ENCODE measurements at regions not wholly inside any gene's neighbourhood (a gene's known extent, or its start where the extent isn't known, plus 50 kb on each side); places are given as distances from the start of the nearest gene placed in this dataset.
A peak's percentile ranks its signal among the peaks of the same experiment; 100 is the strongest.

- Mint-ChIP-seq H3K4me1 (peaks cover 7% of the 10 kb centered on the region), H3K4me3 (no peak overlapping the region), H3K36me3 (ENCODE audit: low read depth) (peaks cover 23% of the 10 kb centered on the region), H3K27me3 (ENCODE audit: low read depth) (no peaks in the 10 kb centered on the region), H3K9me3 (peaks cover 16% of the 10 kb centered on the region), H3K27ac (ENCODE audit: unreplicated experiment) (no peak overlapping the region)
- peak; percentile 69 for TF ChIP-seq CTCF (conservative IDR thresholded peaks at IDR 0.05)
- peak; percentile 46 for DNase-seq (ENCODE audit: low read depth, low spot score)
Measured at GRCh38 chr6:18823782-18824386, 436.7 kb downstream of the RNF144B start.

GRCh38 chr6:18829272-18829870 lies 442.2 kb downstream of the RNF144B start:
- Mint-ChIP-seq H3K27ac (ENCODE audit: unreplicated experiment) (no peak overlapping the region), H3K4me3 (no peak overlapping the region), H3K4me1 (peaks cover 18% of the 10 kb centered on the region), H3K9me3 (peaks cover 15% of the 10 kb centered on the region), H3K36me3 (ENCODE audit: low read depth) (peaks cover 22% of the 10 kb centered on the region), H3K27me3 (ENCODE audit: low read depth) (no peaks in the 10 kb centered on the region)
- DNase-seq (ENCODE audit: low read depth, low spot score) = no peak
- no peak for TF ChIP-seq CTCF (conservative IDR thresholded peaks at IDR 0.05)

GRCh38 chr6:18835976-18836375 lies 448.8 kb downstream of the RNF144B start:
- H3K9me3 Mint-ChIP-seq = peaks cover 10% of the 10 kb centered on the region
- H3K4me3 Mint-ChIP-seq = no peak overlapping the region
- TF ChIP-seq CTCF (conservative IDR thresholded peaks at IDR 0.05) = no peak
- peaks cover 5% of the 10 kb centered on the region for H3K36me3 Mint-ChIP-seq (ENCODE audit: low read depth)
- H3K4me1 Mint-ChIP-seq = no peaks in the 10 kb centered on the region
- no peaks in the 10 kb centered on the region for H3K27me3 Mint-ChIP-seq (ENCODE audit: low read depth)
- no peak for DNase-seq (ENCODE audit: low read depth, low spot score)
- no peak overlapping the region for H3K27ac Mint-ChIP-seq (ENCODE audit: unreplicated experiment)

- no peak for TF ChIP-seq CTCF (conservative IDR thresholded peaks at IDR 0.05)
- H3K27ac Mint-ChIP-seq (ENCODE audit: unreplicated experiment) = no peak overlapping the region
Measured at GRCh38 chr6:18837013-18837412, 449.9 kb downstream of the RNF144B start.

GRCh38 chr6:18842534-18842933 lies 455.4 kb downstream of the RNF144B start:
- peaks cover 2% of the 10 kb centered on the region for H3K9me3 Mint-ChIP-seq
- H3K4me3 Mint-ChIP-seq = no peak overlapping the region
- no peak overlapping the region for H3K27ac Mint-ChIP-seq (ENCODE audit: unreplicated experiment)
- H3K4me1 Mint-ChIP-seq = no peaks in the 10 kb centered on the region
- TF ChIP-seq CTCF (conservative IDR thresholded peaks at IDR 0.05) = no peak
- no peaks in the 10 kb centered on the region for H3K36me3 Mint-ChIP-seq (ENCODE audit: low read depth)
- no peak for DNase-seq (ENCODE audit: low read depth, low spot score)
- no peaks in the 10 kb centered on the region for H3K27me3 Mint-ChIP-seq (ENCODE audit: low read depth)

More at GRCh38 chr6:18837013-18837412, 449.9 kb downstream of the RNF144B start:
- H3K4me1 Mint-ChIP-seq = no peaks in the 10 kb centered on the region
- no peaks in the 10 kb centered on the region for H3K27me3 Mint-ChIP-seq (ENCODE audit: low read depth)
- H3K4me3 Mint-ChIP-seq = no peak overlapping the region
- H3K36me3 Mint-ChIP-seq (ENCODE audit: low read depth) = peaks cover 3% of the 10 kb centered on the region
- peaks cover 6% of the 10 kb centered on the region for H3K9me3 Mint-ChIP-seq
- DNase-seq (ENCODE audit: low read depth, low spot score) = no peak

Measured in neural crest cell (in vitro differentiated cells).